HG02885 (cell line): ENCODE measurements at regions not wholly inside any gene's neighbourhood (a gene's known extent, or its start where the extent isn't known, plus 50 kb on each side); places are given as distances from the start of the nearest gene placed in this dataset.

Experiments used
- ATAC-seq: cut with Tn5 transposase; IDR thresholded peaks from one replicate; pipeline ENCODE4 v1.9.1; 2021; ENCODE audit warnings: mild to moderate bottlenecking; ENCODE audit not compliant: unreplicated experiment, poor library complexity

GRCh38 chr1:218525451-218526197 is 180.5 kb downstream of the TGFB2 start:
- ATAC-seq, result no peak

- no peak for ATAC-seq
These were observed 181.1 kb downstream of the TGFB2 start for GRCh38 chr1:218526198-218526580.

DNA sequence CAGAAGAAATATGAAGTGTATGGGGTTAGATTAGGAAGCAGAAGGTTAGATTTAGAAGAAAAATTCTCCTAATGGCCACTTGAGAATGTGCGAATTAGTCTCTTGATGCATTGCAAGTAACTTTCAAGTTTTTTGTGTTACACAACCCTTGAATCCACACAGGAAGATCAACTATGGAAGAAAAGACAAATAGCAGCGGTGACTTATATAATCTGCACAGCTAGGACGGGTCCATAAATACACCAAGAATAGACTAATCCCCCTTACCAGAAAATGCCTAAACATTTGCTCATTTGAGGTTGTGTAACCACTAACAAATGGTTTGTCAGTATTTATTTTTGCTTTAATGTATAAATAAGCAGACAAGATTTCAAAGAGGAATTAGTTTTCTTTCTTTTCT is 182.6 kb downstream of the TGFB2 start:
- ATAC-seq, result no peak

DNA sequence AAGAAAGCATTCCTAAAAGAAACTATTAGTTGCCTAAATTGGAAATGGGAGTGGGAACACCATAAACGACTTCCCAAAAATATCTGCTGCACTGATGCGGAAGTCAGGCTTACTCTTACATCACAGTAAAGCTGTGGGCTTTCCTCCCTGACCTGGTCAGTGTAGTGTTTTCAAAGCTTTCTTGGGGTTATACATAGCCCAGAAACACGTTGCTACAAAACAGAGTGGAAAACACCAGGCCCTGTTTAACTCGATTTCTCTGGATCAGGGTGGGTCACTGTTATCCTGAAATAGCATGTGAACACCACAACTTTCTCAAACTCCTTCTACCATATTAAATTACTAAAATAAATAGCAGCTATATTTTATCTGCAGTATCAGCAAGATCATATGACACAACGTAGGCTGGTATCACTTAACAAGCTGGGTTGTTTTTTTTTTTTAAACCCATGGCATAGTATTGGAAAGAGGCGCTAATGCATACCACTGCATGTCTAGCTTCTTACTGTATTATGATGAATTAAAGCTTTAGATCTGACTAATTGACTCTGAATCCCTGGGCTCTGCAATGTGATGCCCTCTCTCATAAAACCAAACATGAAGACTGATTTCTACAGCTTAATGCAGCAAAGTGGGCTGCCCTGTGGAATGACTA is 184.6 kb downstream of the TGFB2 start:
- ATAC-seq, result no peak

DNA sequence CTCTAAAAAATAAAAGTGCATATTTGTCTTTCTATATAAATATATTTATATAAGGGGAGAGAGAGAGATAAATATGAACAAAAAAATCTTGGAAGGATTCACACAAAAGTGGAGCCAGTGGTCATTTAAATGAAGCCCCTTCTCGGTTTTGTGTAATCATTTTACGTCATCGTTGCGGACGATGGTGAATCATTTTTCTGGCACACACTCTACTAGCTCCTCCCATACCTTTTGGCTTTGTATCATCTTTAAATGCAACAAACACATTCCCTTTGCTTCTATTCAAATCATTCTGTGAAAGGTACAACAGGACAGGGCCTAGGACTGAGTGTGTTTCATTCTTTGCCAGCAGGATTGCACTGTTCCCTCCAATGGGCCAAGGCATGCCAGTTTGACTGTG is 186.8 kb downstream of the TGFB2 start:
- ATAC-seq, result no peak

- ATAC-seq, result no peak
These were observed 191.3 kb downstream of the TGFB2 start for GRCh38 chr1:218536296-218536986.

- ATAC-seq, result no peak
These were observed 192.2 kb downstream of the TGFB2 start for GRCh38 chr1:218537122-218537913.

DNA sequence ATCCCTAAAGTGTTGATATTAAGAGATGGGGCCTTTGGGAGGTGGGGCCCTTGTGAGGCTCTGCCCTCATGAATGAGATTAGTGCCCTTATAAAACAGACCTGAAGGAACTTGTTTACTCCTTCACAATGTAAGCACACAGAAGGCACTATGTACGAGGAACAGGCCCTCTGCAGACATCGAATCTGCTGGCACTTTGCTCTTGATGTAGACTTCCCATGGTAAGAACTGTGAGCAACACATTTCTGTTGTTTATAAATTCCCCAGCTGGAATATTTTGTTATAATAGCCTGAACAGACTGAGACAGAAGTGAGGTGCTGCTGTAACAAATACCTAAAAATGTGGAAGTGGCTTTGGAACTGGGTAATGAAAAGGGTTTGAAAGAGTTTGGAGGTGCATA is 193.2 kb downstream of the TGFB2 start:
- no peak for ATAC-seq

GRCh38 chr1:218546314-218546713 is 201.2 kb downstream of the TGFB2 start:
- ATAC-seq, result no peak

DNA sequence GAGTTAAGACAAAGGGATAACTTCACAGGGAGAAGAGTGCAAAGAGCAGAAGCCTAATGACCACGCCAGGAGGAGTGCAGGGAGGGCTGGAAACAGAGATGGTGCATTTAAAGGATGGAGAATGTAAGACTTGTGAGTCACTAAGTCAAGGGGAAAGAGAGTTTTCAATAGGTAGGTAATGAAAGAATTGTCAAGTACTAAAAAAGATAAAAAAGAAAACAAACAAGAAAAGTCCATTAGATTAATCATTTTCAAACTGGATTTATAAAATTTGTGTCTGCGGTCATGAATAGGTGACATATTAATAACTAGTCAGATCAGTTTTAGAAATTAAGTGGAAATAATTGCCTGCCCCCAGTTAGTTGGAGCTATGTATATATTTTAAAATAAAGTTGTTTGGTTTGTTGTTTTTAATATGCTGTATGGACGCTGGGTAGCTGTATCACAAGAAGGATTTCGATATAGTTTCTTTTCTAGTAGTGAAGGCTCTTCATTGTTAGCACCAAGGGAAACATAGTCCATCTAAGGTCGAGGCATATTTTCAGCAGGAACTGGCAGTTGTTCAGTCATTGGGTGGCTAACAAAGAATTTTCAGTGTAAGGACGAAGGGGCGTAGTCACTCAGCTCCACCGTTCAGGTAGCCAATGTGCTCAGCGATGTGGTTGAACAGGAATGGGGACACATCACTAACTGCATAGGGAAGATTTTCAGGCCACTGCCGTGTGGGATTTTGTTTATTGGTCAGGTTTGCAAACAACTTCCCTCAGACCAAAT is 203.0 kb downstream of the TGFB2 start:
- ATAC-seq, result no peak

DNA sequence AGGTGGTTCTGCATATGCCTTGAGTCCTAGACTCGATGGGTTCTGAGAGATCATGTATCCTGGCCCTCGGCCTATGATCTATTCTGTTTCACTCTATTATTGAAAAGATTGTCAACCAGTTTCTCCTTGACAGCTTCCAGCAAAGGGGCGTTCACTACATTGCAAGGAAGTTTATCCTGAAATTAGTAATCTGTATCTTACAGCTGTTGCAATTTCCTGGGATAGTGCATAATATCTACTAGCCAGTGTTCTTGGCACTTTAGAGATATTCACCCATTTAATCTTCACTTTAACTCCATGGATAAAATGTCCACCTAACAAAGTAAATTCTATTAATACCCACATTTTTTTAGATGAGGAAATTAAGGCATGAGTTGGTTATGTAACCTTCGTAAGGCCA is 203.6 kb downstream of the TGFB2 start:
- ATAC-seq, result no peak

- ATAC-seq, result no peak
These were observed 208.1 kb downstream of the TGFB2 start for GRCh38 chr1:218553197-218553596.

- no peak for ATAC-seq
These were observed 210.9 kb downstream of the TGFB2 start for GRCh38 chr1:218556016-218556415.

- no peak for ATAC-seq
These were observed 212.6 kb downstream of the TGFB2 start for GRCh38 chr1:218557731-218558130.

- ATAC-seq, result no peak
These were observed 213.2 kb downstream of the TGFB2 start for GRCh38 chr1:218558271-218558810.

DNA sequence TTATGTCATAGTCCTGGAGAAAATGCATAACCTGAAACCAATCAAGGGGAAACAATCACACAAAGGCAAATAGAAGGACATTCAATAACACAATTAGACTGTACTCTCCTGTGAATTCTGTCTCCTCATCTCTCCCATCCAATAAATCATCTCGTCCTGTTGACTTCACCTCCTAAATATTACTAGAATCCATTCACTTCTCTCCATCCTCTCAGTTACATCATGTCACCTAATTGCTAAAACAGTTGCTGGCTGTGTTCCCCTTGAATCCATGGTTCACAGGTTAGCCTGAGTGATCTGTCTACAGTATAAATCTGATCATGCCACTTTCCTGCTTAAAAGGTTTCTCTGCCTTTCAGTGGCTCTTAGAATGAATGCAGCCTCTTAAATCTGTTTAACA is 220.2 kb downstream of the TGFB2 start:
- no peak for ATAC-seq

DNA sequence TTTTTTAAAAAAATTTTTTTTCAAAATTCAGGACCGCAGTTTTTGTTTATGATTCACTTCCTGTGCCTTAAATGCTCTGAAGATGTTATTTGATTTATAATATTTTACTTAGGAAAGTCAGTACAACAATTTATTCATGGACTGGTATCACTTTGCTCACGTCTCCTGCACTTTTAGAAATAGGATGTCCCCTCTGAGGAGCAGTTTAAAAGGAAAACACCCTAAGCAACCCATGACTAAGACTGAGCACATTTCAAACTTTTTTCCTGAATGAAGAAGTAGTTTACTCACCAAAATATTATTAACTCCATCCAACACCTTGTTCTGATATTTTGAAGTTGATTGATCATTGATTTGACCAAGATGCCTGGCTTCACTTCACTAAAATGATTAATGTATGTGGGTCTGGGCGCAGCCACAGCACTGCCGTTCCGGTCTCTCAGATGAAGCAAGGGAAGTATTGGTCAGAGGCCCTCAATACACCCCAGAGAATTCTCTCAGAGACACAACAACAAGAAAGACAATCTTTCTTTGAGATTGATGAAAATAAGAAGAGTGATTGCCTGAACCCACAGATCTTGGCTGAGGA is 223.9 kb downstream of the TGFB2 start:
- ATAC-seq, result no peak

- ATAC-seq, result no peak
These were observed 225.3 kb downstream of the TGFB2 start for GRCh38 chr1:218570456-218570855.

GRCh38 chr1:218571491-218571890 is 226.4 kb downstream of the TGFB2 start:
- no peak for ATAC-seq
